ENCODE measurements at regions not wholly inside any gene's neighbourhood (a gene's known extent, or its start where the extent isn't known, plus 50 kb on each side); places are given as distances from the start of the nearest gene placed in this dataset.

GRCh38 chr6:71534921-71535320 is 246.3 kb downstream of the OGFRL1 start:
- no peak for DNase-seq
- no peaks in the 10 kb centered on the region for H3K27me3 ChIP-seq
- ATAC-seq = no peak

GRCh38 chr6:71537717-71538116 is 249.1 kb downstream of the OGFRL1 start:
- H3K27ac ChIP-seq = no peak overlapping the region

More at GRCh38 chr6:71534921-71535320, 246.3 kb downstream of the OGFRL1 start:
- no peak for TF ChIP-seq CTCF (IDR thresholded peaks at IDR 0.05)
- no peak overlapping the region for H3K27ac ChIP-seq
- no peak overlapping the region for H3K4me3 ChIP-seq
- H3K36me3 ChIP-seq = no peaks in the 10 kb centered on the region
- intact Hi-C loops (cut with DNase I) = no loop called here
- H3K9me3 ChIP-seq = no peaks in the 10 kb centered on the region
- H3K4me1 ChIP-seq = no peaks in the 10 kb centered on the region

GRCh38 chr6:71544028-71544427 is 255.4 kb downstream of the OGFRL1 start:
- no peaks in the 10 kb centered on the region for H3K27me3 ChIP-seq
- H3K27ac ChIP-seq = no peak overlapping the region
- H3K4me1 ChIP-seq = no peaks in the 10 kb centered on the region
- H3K4me3 ChIP-seq = no peak overlapping the region
- H3K9me3 ChIP-seq = no peaks in the 10 kb centered on the region
- intact Hi-C loops (cut with DNase I) = no loop called here
- H3K36me3 ChIP-seq = no peaks in the 10 kb centered on the region
- ATAC-seq (no peak), DNase-seq (no peak)
- TF ChIP-seq CTCF (IDR thresholded peaks at IDR 0.05) = no peak

More at GRCh38 chr6:71537717-71538116, 249.1 kb downstream of the OGFRL1 start:
- no peak for TF ChIP-seq CTCF (IDR thresholded peaks at IDR 0.05)
- H3K27me3 ChIP-seq = no peaks in the 10 kb centered on the region
- no peak overlapping the region for H3K4me3 ChIP-seq
- intact Hi-C loops (cut with DNase I) = no loop called here
- H3K4me1 ChIP-seq = no peaks in the 10 kb centered on the region
- no peaks in the 10 kb centered on the region for H3K36me3 ChIP-seq
- ATAC-seq = no peak
- H3K9me3 ChIP-seq = no peaks in the 10 kb centered on the region
- no peak for DNase-seq

- Histone ChIP-seq H3K27ac (no peak overlapping the region), H3K4me1 (no peaks in the 10 kb centered on the region), H3K9me3 (no peaks in the 10 kb centered on the region), H3K4me3 (no peak overlapping the region), H3K27me3 (no peaks in the 10 kb centered on the region), H3K36me3 (no peaks in the 10 kb centered on the region)
- intact Hi-C loops (cut with DNase I) = no loop called here
- TF ChIP-seq CTCF (IDR thresholded peaks at IDR 0.05) = no peak
- DNase-seq = no peak
- no peak for ATAC-seq
These were observed 256.3 kb downstream of the OGFRL1 start for GRCh38 chr6:71544906-71545305.

- no peaks in the 10 kb centered on the region for H3K27me3 ChIP-seq
- H3K36me3 ChIP-seq = no peaks in the 10 kb centered on the region
- no peaks in the 10 kb centered on the region for H3K4me1 ChIP-seq
- no peak for TF ChIP-seq CTCF (IDR thresholded peaks at IDR 0.05)
- no peak for ATAC-seq
- intact Hi-C loops (cut with DNase I) = no loop called here
- H3K9me3 ChIP-seq = no peaks in the 10 kb centered on the region
- no peak for DNase-seq
- no peak overlapping the region for H3K27ac ChIP-seq
- no peak overlapping the region for H3K4me3 ChIP-seq
These were observed 257.3 kb downstream of the OGFRL1 start for GRCh38 chr6:71545905-71546304.

- DNase-seq (no peak), ATAC-seq (peak; percentile 22)
- H3K27ac ChIP-seq = no peak overlapping the region
- no peaks in the 10 kb centered on the region for H3K4me1 ChIP-seq
- H3K4me3 ChIP-seq = no peak overlapping the region
- H3K36me3 ChIP-seq = no peaks in the 10 kb centered on the region
- no peaks in the 10 kb centered on the region for H3K9me3 ChIP-seq
- no peak for TF ChIP-seq CTCF (IDR thresholded peaks at IDR 0.05)
- no peaks in the 10 kb centered on the region for H3K27me3 ChIP-seq
- intact Hi-C loops (cut with DNase I) = no loop called here
These were observed 263.2 kb downstream of the OGFRL1 start for GRCh38 chr6:71551798-71552197.

Data from upper lobe of right lung (tissue), 1 donor.